ENCODE measurements at regions not wholly inside any gene's neighbourhood (a gene's known extent, or its start where the extent isn't known, plus 50 kb on each side); places are given as distances from the start of the nearest gene placed in this dataset.
A peak's percentile ranks its signal among the peaks of the same experiment; 100 is the strongest.
"Not testable (repeated sequence)": the region's sequence is repeated elsewhere in the genome, so short reads cannot be mapped to it uniquely, and the experiment has no call there.

DNA sequence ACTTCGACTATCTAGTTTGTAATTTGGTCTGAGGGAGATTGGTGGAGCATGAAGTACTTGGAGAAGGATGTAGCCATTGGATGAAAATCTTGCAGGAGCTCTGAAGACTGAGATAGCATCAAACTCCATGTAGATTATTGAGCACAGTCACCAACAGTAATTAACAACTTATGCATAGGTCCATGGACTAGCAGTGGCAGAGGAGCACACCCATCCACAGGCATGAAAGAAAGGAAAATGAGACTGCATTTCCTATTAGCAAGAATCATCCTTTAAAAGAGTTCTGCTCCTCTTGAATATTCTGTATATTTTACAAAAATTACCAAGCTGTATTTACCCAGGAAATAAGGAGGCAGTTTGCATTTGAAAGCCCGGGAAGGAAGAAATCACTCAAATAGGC is 529.4 kb upstream of the ACTRT1 start:
- DNase-seq = no peak

DNA sequence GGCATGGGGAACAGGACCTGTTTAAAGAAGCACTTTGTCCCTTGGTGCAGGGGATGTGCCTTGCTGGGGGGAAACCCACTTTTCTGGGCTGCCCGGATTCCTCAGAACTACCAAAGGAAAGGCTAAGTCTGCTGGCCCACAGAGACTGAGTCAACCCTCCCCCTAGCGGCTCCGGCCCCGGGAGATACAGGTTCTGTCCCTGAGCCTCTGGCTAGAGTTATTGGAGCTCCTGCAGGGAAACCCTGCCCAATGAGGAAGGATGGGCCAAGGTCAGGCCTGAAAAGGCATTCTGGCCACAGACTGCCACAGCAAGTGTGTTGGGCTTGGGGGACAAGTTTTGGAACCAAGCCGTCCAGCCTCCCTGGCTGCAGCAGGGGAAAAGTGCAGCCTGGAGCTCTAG is 490.9 kb upstream of the ACTRT1 start:
- no peak for DNase-seq

DNA sequence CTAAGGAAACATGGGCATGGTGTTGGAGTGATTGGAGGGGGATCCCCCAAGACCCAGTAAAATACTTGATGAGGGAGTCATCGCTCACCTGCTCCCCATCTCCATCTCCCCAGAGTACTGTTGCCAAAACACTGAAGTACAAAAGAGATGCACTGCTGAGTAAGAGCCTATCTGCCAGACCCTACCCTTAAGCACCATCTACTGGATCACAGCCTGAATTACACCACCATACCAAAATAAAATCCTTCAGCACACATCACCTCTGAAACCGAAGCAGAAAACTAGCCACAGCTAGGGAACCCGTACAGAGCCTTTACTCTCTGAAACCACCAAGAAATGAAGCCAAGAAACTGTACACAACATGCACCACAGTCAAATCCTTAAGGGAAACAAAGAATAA is 466.3 kb upstream of the ACTRT1 start:
- peak; percentile 10 for DNase-seq

DNA sequence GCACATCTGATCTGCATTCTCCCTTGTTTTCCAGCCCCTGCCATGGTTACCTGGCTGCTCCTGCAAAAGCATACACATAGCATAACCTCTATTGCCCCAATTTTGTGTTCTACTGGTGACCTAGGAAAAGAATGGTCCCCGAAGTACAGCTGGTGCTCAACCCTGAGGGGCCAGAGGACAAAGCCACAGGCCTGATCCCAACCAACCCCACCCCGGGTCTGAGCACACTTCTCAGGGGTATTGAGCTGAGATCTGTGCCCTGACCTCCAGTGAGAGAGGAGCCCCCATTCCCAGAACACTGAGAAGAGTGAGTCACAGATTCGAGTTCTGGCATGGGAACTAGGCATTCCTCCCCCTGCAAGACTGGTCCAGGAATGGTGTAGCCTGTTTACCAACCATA is 465.5 kb upstream of the ACTRT1 start:
- DNase-seq = no peak

DNA sequence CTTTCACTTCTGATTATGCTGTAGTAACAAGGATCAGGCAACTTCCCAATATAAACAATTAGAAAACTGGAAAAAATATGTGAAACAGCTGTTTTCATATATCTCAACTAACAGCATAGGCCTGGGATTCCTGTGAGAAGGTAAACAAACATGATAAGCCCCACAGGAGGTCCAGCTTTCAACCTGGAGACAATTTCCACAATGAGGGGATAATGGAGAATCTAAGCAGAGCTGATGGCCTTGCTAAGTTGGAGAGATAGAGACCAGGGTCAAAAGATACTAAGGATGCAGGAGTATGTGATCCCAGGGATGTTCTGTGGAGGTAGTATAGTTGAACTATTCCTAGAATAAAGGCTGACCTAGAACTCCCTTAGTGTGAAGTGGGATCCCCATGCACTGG is 452.3 kb upstream of the ACTRT1 start:
- no peak for DNase-seq

DNA sequence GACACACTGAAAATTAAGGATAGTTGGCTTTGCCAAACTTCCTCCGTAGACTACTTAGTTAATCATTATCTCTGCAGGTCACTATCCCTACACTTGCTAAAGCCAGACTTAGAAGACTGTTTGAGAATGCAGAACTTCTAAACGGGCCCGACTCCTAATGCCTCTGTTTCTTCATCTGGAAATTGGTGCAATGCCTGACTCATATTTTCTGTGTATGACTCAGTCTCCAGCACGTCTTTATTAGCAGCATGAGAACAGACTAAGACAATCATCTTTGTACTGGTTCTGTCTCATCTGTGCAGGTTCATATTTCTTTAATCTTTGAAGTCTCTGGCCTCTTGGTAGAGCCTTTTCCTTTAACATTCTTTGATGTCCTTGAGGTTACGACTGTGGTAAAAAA is 411.9 kb upstream of the ACTRT1 start:
- DNase-seq = peak; percentile 59

DNA sequence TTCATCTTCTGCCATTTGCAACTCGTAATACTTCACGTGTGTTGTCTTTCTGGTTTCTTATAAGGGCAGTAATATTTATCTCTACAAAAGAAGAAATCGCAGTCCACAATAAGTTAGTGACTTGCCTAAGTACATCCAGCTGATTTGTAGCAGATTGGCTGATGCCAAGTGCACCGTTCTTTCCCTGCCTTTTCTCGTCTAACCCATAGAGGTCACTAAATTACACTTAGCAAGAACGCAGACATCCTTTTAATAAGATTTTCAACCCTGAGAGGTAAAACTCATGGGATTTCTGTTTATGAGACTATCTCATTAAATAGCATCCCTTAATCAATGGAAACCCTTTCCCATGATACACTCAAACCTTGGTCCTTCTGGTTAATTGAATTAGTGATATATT is 408.6 kb upstream of the ACTRT1 start:
- DNase-seq = no peak

DNA sequence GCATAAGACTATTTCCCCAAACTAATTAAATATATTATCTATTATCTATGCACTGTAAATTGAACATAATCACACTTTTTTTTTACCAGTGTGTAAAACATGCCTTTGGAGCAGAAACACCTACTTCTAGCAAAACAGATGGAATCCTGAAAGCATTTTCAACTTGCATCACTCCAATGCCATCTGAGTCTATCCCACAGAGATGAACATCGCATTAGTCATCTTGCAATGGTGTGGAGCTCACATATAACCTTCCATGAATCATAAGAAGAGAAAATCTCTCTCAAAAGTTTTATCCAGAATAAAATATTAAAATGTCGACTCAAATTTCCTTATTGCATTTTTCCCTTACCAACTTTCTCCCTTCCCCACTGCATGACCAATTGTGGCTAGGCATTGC is 406.7 kb upstream of the ACTRT1 start:
- DNase-seq = peak; percentile 82

DNA sequence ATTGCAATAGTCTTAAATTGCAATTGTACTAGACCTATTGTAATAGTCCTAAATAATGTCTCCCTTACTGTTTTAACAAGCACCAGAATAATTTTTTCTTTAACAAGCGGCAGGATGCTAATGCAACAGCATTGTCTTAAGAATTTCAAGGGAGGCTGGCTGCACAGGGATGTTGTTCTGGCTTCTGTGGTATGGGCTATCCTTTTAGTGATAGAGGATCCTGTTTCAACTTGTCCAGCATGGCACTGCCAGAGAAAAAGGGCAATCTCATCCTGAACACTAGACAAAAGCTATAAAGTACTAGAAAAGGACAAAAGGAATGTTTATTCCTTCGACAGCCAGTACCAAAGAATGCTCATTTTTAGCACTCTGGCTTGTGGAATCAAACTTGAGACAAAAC is 405.5 kb upstream of the ACTRT1 start:
- no peak for DNase-seq

DNA sequence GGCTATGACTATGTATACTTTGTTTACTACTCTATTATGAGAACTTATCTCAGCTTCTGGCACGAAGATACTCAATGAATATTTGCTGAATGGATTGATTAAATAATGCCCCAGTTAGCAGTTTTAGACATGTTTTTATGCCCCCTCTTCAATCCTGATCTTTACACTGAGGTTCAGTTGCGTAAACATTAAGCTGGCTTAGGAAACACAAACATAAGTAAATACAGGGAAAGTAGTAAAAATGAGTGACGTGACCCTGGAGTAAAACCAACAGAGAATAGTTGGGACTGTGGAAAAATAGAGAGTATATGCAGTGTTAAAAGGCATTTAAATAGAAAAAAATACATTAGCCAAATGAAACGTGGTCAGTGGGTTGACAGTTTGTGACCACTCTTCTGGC is 387.0 kb upstream of the ACTRT1 start:
- DNase-seq = no peak

DNA sequence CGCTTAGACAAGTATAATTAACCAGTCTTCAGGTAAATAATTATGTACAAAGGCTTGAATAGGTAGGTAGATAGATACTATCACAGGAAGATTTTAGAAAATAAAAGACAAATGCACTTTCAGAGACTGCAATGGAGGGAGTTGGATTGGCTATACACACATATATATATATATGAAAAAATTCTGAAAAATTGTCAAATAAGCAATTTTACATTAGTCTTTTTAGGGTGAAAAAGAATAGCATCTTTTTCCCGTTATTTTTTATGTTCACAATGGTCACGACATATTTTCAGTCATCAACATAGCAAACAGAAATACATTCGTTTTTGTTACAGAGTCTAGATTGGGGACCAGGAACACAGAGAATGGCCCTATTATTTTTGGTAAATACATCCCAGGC is 385.9 kb upstream of the ACTRT1 start:
- no peak for DNase-seq

DNA sequence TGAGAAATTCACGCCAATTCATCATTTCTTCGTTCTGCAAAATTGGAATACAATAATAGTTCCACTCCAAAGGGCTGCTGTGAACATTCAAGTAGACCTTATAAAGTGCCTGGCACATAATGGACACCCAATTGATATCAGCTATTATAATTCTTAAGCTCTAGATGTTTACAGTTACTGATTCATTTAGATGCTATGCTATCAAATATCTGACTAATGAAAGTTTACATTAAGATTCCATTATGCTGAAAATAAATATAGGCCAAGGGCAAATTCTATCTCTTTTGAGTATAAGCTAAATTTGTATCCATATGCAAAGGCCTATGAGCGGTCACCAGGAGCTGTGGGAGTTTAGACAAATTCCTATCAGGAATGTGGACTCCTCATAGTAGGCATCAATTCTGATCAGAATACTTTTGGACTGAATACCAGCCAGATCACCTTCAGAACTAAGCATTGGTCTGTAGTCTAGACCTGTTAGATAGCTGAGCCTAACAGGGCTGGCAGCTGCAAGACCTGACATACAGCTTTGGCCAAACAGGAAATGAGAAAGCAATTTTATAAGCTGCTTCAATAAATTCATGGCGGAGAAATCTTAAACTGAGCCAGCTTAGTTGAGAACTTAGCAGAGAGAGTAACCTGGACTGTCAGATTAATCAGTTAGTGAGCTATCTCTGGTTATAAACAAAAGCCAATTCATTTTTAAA is 384.3 kb upstream of the ACTRT1 start:
- DNase-seq = no peak

DNA sequence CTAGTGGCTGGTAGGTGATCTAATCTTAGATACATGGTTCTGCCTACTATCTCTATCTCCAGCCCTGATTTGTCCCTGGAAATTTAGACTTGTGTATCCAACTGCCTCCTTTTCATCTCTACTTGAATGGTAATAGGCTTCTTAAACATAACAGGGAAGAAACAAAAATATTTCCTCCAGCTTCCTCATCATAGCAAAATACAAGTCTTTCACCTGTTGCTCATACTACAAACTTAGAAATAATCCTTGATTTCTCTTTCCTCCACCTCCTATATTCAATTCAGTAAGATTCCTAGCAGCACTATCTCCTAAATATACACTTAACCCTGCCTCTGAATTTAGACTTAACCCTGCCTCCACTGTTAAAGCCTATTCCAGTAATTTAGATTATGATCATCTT is 373.3 kb upstream of the ACTRT1 start:
- DNase-seq = no peak

DNA sequence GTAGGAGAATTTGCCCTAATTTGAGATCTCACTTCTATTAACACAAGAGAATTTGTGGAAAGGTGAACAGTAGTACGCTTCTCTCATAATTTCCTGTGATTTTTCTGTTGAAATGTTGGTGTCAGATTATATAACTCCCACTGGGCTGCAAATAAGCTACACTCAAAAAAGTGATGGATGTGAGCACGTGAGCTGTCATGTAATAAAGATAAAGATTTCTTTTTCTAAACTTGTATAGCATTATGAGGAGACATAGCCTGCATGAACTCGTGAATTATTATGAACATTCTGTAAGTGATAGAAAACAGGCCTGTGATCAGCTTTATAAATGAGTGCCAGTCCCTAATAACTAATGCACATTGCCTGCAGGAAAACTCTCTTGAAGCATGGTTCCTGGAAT is 356.6 kb upstream of the ACTRT1 start:
- no peak for DNase-seq

DNA sequence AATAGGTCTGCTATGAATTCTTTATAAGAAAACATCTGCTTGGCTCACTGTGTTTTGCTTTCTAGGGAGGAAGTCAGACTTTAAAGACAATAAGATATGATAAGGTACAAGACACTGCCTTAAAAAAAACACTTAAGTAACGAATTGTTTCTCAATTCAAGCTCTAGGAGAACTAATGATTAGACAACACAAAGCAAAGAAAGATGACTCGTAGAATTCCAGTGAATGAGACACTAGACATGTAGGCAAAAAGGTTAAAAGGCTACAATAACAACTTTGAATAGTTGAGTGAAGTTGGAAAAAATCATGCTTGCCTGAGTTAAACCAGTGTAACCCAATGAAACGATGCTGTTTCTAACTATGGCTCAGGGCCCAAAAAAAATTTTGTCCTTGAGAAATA is 344.4 kb upstream of the ACTRT1 start:
- DNase-seq = peak; percentile 28

DNA sequence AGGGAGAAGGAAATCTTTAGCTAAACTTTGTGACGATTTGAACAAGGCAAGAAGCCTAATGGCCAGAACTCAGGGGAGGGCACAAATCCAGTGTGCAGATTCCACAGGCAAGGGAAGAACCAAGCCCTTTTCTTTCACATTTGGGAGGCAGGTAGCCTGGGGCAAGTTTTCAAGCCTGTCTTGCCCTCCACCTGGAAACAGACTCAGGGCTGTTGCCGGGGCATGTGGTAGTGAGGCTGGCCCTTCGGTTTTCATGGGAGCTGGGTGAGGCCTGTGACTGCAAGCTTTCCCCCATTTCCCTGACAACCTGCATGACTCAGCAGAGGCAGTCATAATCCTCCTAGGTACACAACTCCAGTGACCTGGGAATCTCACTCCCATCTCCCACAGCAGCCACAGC is 331.6 kb upstream of the ACTRT1 start:
- not testable (repeated sequence) for DNase-seq

DNA sequence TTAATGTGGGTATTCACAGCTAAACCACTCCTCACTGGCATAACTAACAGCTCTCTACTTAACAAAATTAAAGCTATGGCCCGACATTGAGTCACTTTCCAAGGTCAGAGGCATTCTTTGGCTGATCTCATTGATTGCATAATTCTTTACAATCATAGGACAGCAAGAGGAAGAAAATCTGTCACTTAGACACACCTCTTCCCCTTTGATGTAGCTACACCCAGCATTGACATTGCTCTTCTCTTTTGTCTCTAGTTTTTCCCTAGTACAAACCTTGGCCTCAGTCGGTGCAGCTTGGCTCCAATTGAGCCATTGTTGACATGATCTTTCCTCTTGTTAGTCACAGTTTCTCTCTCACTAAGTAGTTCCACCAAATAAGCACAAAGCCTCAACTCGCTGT is 313.3 kb upstream of the ACTRT1 start:
- DNase-seq = no peak

DNA sequence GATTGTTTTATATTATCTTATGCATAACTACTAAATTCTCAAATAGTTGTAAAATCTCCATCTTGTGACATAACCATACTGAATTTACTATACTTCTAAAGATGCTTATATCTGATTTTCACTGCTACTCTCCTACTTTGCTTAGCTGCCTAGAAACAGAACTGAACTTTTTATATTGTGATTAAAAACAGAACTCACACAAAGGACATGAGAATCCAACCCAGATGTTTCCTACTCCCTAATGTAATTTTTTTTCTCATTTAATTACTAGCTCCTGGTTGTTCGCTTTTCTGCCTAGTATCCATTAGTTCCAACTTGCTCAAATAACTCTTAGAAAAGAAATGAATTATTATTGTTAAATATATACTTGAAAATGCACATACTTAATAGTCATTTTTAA is 283.5 kb upstream of the ACTRT1 start:
- no peak for DNase-seq

DNA sequence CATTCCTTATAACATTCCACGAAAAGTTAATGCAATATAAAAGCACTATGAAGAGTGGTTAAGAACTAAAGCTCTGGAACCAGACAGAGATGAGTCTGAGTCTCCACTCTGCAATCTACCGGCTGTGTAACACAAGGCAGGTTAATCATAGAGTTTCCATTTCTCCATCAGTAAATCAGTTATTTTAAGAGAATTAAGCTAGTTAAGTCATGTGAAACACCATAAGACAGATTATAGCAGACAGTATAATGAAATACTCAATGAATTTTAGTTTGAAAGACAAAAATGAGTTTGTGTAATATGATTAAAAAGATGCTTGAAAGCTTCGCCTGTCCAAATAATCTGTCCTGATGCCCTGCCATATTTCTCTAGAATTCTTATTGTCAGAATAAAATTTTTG is 282.6 kb upstream of the ACTRT1 start:
- DNase-seq = no peak

DNA sequence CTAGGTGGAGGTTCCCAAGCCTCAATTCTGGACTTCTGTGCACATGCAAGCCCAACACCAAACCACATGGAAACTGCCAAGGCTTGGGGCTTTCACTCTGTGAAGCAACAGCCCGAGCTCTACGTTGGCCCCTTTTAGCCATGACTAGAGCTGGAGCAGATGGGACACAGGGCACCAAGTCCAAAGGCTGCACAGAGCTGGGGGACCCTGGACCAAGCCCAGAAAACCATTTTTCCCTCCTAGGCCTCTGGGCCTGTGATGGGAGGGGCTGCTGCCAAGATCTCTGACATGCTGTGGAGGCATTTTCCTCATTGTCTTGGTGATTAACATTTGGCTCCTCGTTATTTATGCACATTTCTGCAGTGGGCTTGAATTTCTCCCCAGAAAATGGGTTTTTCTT is 258.7 kb upstream of the ACTRT1 start:
- no peak for DNase-seq

DNA sequence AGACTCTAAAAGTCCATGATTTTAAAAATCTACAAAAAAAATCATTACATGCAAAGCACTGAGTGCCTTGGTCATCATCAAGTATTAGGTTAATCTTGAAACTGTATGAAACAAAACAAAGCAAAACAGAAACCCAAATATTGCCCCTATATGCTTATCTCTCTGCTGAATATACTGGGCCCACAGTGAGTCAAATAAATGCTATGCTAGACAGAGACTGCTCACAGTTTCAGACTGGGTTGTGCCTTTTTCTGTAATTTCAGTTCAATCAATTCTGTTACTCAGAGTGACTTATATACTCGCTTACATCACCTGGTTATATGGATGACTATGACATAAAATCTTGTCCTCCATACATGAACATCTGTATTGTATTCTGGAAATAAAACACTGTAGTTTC is 257.1 kb upstream of the ACTRT1 start:
- DNase-seq = no peak

DNA sequence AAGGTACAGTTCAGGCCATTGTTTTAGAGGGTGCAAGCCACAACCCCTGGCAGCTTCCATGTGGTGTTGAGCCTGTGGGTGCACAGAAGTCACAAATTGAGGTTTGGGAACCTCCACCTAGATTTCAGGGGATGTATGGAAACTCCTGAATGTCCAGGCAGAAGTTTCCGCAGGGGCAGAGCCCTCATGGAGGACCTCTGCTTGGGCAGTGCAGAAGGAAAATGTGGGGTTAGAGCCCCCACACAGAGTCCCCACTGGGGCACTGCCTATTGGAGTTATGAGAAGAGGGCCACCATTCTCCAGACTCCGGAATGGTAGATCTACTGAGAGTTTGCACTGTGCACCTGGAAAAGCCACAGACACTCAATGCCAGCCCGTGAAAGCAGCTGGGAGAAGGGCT is 242.0 kb upstream of the ACTRT1 start:
- no peak for DNase-seq

DNA sequence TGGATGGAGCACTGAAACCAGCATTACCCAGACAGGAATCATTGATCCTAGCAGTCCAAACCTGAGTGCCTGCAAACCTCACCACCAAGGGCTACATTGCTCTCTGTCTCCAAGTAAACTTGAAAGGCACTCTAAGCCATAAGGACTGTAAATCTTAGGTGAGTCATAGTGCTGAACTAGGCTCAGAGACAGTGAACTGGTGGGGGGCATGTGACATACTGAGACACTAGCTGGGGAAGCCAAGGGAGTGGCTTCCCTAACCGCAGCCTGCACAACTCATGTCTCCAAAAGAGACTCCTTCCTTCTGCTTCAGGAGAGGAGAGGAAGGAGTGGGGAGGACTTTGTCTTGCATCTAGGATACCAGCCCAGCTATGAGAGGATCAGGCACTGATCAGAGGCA is 235.5 kb upstream of the ACTRT1 start:
- peak; percentile 0 for DNase-seq

DNA sequence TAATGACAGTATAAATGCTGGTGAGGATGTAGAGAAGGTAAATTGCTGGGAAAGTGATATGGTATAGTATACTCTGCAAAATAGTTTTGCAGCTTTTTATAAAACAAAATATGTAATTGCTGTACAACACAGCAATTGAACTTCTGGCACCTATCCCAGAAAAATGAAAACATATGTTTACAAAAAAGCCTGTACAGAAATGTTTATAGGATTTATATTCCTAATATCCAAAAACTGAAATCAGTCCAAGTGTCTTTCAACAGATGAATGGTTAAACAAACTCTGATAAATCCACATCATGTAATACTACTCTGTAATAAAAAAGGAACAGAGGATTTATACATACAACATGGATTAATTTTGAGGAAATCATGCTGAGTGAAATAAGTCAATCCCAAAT is 198.4 kb upstream of the ACTRT1 start:
- no peak for DNase-seq

DNA sequence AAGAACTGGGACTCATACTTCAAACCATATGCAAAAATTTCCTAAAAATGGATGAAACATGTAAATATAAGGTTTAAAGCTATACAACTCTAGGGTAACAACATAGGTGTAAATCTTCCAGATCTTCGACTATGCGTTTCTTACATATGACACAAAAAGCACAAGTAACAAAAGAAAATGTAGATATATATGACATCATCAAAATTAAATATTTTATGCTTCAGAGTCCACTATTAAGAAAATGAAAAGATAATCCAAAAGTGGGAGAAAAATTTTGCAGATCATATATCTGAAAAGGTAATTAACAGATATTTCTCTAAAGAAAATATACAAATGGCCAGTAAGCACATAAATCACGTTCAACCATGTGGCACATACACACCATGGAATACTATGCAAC is 164.2 kb upstream of the ACTRT1 start:
- no peak for DNase-seq

DNA sequence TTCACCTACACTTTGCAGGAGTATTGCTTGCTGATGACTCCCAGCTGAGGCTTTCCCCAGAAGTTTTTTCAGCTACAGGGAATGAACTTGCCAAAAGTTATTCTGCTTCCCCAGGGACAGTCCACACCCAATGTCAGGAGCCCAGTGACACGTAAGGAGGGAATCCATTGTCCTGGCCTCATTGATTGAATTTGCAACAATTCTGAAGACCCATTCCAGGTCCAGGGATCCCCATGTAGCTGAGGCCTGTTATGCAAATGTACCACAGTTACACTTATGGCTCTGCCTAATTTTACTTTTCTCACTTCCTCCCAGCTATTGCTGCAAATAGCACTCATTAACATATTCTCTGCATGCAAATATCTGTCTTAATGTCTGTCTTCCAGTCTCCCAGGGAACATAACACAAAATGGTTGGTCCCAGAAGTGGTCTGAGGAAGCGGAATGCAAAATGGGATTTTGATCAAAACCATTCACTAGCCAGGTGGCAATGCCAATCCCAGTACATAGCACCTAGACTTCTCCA is 113.7 kb upstream of the ACTRT1 start:
- no peak for DNase-seq

Measured in fibroblast of skin of right quadriceps (primary cell).